ENCODE measurements at regions not wholly inside any gene's neighbourhood (a gene's known extent, or its start where the extent isn't known, plus 50 kb on each side); places are given as distances from the start of the nearest gene placed in this dataset.
A peak's percentile ranks its signal among the peaks of the same experiment; 100 is the strongest.

DNA sequence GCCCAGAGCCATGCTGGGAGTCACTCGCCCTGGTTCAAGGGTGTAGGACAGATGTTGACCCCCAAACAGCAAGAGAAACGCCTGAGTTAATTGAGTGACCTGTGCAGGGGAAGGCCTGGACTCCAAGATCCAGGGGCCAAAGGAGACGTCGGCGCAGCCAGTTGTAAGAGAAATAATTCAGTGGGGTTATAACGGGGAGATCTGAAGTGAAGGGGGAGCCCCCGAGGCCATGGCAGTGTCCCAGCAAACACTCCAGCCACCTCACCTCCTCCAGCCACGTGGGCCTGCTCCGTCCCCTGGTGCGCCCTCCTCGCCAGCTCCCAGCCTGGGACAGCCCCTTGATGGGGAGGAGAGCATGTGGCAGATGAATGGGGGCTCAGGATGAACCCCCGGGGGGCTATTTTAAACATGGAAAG, 130.7 kb upstream of the GPC1 start:
- Histone ChIP-seq H3K27me3 (ENCODE audit: low read depth) (no peaks in the 10 kb centered on the region), H3K27ac (no peak overlapping the region), H3K9me3 (no peaks in the 10 kb centered on the region), H3K4me3 (no peak overlapping the region), H3K4me1 (no peaks in the 10 kb centered on the region), H3K36me3 (no peaks in the 10 kb centered on the region)
- intact Hi-C loops (cut with DNase I): no loop called here
- no peak for ATAC-seq
- DNase-seq: no peak
- TF ChIP-seq, protein P1, sequence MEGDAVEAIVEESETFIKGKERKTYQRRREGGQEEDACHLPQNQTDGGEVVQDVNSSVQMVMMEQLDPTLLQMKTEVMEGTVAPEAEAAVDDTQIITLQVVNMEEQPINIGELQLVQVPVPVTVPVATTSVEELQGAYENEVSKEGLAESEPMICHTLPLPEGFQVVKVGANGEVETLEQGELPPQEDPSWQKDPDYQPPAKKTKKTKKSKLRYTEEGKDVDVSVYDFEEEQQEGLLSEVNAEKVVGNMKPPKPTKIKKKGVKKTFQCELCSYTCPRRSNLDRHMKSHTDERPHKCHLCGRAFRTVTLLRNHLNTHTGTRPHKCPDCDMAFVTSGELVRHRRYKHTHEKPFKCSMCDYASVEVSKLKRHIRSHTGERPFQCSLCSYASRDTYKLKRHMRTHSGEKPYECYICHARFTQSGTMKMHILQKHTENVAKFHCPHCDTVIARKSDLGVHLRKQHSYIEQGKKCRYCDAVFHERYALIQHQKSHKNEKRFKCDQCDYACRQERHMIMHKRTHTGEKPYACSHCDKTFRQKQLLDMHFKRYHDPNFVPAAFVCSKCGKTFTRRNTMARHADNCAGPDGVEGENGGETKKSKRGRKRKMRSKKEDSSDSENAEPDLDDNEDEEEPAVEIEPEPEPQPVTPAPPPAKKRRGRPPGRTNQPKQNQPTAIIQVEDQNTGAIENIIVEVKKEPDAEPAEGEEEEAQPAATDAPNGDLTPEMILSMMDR (IDR thresholded peaks at IDR 0.05): no peak

DNA sequence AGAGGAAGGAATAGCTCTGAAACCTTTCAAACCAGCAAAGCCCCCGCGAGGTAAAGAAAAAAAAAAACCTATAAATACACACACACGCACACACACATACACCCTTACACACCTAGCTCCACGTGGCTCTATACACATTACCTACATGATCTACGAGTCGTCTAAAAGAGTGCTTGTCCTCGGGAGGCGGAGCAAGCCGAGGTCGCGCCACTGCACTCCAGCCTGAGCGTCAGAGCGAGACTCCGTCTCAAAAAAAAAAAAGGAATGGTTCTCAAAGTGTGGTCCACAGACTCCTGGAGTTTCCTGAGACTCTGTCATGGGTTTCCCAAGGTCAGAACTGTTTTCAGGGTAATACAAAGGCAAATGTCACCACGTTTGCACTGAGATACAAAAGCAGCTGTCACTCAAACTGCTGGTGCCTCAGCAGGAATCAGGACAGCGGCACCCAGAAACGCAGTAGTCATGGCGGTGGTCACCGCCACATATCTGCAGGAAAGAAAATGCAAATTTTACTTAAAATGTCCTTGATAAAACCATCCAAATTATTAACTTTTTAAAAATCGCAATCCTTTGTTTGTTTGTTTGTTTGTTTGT, 130.0 kb upstream of the GPC1 start:
- Histone ChIP-seq H3K9me3 (no peaks in the 10 kb centered on the region), H3K4me3 (no peak overlapping the region), H3K36me3 (no peaks in the 10 kb centered on the region), H3K4me1 (no peaks in the 10 kb centered on the region), H3K27me3 (ENCODE audit: low read depth) (no peaks in the 10 kb centered on the region), H3K27ac (no peak overlapping the region)
- intact Hi-C loops (cut with DNase I): no loop called here
- ATAC-seq (no peak), DNase-seq (no peak)
- TF ChIP-seq, protein P1 (IDR thresholded peaks at IDR 0.05): no peak

DNA sequence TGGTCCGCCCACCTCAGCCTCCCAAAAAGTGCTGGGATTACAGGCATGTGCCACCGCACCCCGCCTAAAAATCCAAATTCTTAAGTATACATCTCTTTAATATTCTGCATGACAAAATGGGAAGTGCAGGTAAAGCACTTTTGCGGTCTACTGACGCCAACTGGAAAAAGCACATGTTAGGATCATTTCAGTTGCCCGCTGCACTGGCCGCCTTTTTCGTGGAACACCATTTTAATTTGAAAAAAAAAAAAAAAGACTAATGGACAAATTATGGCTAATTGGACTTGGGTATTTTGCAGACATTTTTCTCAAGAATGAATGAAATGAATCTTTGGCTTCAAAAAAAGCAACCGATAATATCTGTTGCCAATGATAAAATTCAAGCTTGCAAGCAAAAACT, 129.3 kb upstream of the GPC1 start:
- Histone ChIP-seq H3K4me1 (no peaks in the 10 kb centered on the region), H3K27me3 (ENCODE audit: low read depth) (no peaks in the 10 kb centered on the region), H3K9me3 (no peaks in the 10 kb centered on the region), H3K36me3 (no peaks in the 10 kb centered on the region), H3K4me3 (no peak overlapping the region), H3K27ac (no peak overlapping the region)
- TF ChIP-seq, protein P1 (IDR thresholded peaks at IDR 0.05): no peak
- intact Hi-C loops (cut with DNase I): no loop called here
- ATAC-seq (no peak), DNase-seq (no peak)

DNA sequence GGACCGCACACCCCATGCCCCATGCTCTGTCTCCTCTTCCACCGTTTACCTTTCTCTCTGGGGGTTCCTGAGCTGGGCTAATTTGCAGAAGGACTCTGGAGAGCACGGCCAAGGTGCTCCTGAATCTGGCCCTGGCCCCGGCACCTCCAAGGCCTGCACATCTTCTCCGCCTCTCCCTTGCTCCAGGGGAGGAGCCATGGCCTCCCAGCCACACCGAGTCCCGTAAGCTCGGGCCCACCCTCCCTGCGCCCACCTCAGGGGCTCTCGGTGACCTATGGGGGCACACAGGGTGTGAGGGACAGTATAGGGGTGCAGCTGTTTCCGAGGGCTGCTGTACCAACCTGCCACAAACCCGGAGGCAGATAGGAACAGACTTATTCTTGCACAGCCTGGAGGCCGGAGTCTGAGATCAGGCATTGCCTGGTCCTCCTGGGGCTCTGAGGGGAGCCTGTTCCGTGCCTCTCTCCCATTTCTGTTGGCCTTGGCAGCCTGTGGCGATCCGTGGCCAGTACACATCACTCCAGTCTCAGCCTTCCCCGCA, 127.3 kb upstream of the GPC1 start:
- TF ChIP-seq, protein P1 (IDR thresholded peaks at IDR 0.05): no peak
- H3K4me3 ChIP-seq: no peak overlapping the region
- no peaks in the 10 kb centered on the region for H3K27me3 ChIP-seq (ENCODE audit: low read depth)
- ATAC-seq (peak; percentile 21 to 36), DNase-seq (no peak)
- no peaks in the 10 kb centered on the region for H3K36me3 ChIP-seq
- intact Hi-C loops (cut with DNase I): no loop called here
- H3K27ac ChIP-seq: no peak overlapping the region
- no peaks in the 10 kb centered on the region for H3K4me1 ChIP-seq
- no peaks in the 10 kb centered on the region for H3K9me3 ChIP-seq

DNA sequence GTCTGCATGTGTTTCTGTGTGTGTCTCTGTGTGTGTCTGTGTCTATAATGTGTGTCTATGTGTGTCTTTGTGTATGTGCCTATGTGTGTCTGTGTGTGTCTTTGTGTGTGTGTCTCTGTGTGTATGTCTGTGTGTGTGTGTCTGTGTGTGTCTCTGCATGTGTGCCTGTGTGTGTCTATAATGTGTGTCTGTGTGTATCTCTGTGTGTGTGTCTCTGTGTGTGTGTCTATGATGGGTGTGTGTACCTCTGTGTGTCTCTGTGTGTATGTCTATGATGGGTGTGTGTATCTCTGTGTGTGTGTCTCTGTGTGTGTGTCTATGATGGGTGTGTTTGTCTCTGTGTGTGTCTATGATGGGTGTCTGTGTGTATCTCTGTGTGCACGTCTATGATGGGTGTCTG, 126.2 kb upstream of the GPC1 start:
- Histone ChIP-seq H3K4me1 (no peaks in the 10 kb centered on the region), H3K36me3 (no peaks in the 10 kb centered on the region), H3K4me3 (no peak overlapping the region), H3K9me3 (no peaks in the 10 kb centered on the region), H3K27me3 (ENCODE audit: low read depth) (no peaks in the 10 kb centered on the region), H3K27ac (no peak overlapping the region)
- ATAC-seq (peak in 1 of 2 donors; percentile 9), DNase-seq (no peak)
- intact Hi-C loops (cut with DNase I): no loop called here
- TF ChIP-seq, protein P1 (IDR thresholded peaks at IDR 0.05): no peak

Data from lower lobe of right lung (tissue), 2 donors.